ENCODE measurements at regions not wholly inside any gene's neighbourhood (a gene's known extent, or its start where the extent isn't known, plus 50 kb on each side); places are given as distances from the start of the nearest gene placed in this dataset.
A peak's percentile ranks its signal among the peaks of the same experiment; 100 is the strongest.
"Not testable (repeated sequence)": the region's sequence is repeated elsewhere in the genome, so short reads cannot be mapped to it uniquely, and the experiment has no call there.

DNA sequence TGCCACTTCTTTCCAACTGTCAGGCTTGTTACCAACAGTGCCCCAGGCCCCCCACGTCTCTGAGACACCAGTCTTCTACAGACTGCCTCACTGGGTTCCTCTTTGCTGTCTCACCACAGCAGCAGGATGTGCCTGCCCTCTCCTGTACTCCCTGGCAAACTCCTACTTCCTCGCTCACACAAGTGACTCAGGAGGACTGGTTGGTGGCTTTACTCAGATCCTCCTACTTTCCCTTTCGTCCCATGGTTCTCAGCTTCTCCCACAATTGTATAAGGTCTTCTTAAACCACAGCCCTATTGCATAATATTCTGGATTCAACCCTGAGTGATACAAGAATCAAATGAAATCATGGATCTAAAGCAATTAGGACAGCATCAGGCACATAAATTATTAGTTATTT, 246.6 kb upstream of the PROK2 start:
- H3K27me3 ChIP-seq (ENCODE audit: control insufficient read depth in 3 of 3, insufficient read depth in 3 of 3, low read depth in 1 of 3, low read length in 3 of 3) = no peaks in the 10 kb centered on the region
- H3K18ac ChIP-seq (ENCODE audit: low read length) = peak overlapping the region; percentile 40
- no peak overlapping the region for H2BK120ac ChIP-seq (ENCODE audit: low read depth, low read length)
- no peak overlapping the region for H4K91ac ChIP-seq (ENCODE audit: low read depth, low read length, poor library complexity)
- WGBS, 2 donors (ENCODE audit: extremely low coverage in 2 of 2, insufficient read length in 2 of 2, insufficient replicate concordance in 1 of 2) = no CpG with 5 or more reads among the region's 3 CpGs
- H3K9me3 ChIP-seq (replicated peaks in 1 of 2; ENCODE audit: control insufficient read depth in 2 of 2, insufficient read depth in 1 of 2, low read depth in 1 of 2, low read length in 2 of 2) = no peaks in the 10 kb centered on the region
- H2AK5ac ChIP-seq (ENCODE audit: low read depth, low read length) = no peak overlapping the region
- no peak overlapping the region for H2AFZ ChIP-seq (ENCODE audit: low read length)
- H3K14ac ChIP-seq (ENCODE audit: low read length) = no peak overlapping the region
- no peak overlapping the region for H3K9ac ChIP-seq (ENCODE audit: low read depth, low read length, poor library complexity)
- H2BK12ac ChIP-seq (ENCODE audit: low read length) = no peak overlapping the region
- no peak overlapping the region for H3K4ac ChIP-seq (ENCODE audit: low read length)
- H4K8ac ChIP-seq (ENCODE audit: low read depth, low read length) = no peak overlapping the region
- no peaks in the 10 kb centered on the region for H3K36me3 ChIP-seq (replicated peaks in 1 of 2; ENCODE audit: control insufficient read depth in 2 of 2, insufficient read depth in 2 of 2, low read length in 2 of 2)
- H2BK5ac ChIP-seq (ENCODE audit: low read length) = no peak overlapping the region
- H3K27ac ChIP-seq (replicated peaks; ENCODE audit: low read length) = no peak overlapping the region
- no peak overlapping the region for H3K4me3 ChIP-seq (ENCODE audit: low read length in 2 of 2)
- peaks cover 0 to 4% of the 10 kb centered on the region in 2 donors for H3K4me1 ChIP-seq (ENCODE audit: control insufficient read depth in 2 of 2, insufficient read depth in 1 of 2, low read depth in 1 of 2, low read length in 2 of 2)
- no peak overlapping the region for H3K4me2 ChIP-seq (ENCODE audit: insufficient read depth, low read length, poor library complexity, severe bottlenecking)
- no peak overlapping the region for H3K23ac ChIP-seq (ENCODE audit: low read depth, low read length, poor library complexity)
- H2BK15ac ChIP-seq (ENCODE audit: low read length) = no peak overlapping the region
- no peak for DNase-seq (ENCODE audit: low spot score)
- no peaks in the 10 kb centered on the region for H3K79me1 ChIP-seq (ENCODE audit: low read depth, low read length)

DNA sequence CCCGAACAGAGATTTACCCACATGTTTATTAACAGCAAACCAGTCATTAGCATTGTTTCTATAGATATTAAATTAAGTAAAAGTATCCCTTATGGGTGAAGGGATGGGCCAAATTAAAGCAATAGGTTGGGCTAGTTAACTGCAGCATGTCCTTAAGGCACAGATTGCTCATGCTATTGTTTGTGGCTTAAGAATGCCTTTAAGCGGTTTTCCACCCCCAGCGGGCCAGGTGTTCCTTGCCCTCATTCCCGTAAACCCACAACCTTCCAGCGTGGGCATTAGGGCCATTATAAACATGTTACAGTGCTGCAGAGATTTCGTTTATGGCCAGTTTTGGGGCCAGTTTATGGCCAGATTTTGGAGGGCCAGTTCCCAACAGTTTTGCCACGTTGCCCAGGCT, 245.3 kb upstream of the PROK2 start:
- not testable (repeated sequence) for H3K27ac ChIP-seq (replicated peaks; ENCODE audit: low read length); H3K14ac ChIP-seq (ENCODE audit: low read length); H3K4ac ChIP-seq (ENCODE audit: low read length); DNase-seq (ENCODE audit: low spot score); H3K9ac ChIP-seq (ENCODE audit: low read depth, low read length, poor library complexity); H3K4me2 ChIP-seq (ENCODE audit: insufficient read depth, low read length, poor library complexity, severe bottlenecking); H3K4me3 ChIP-seq (ENCODE audit: low read length in 2 of 2); H3K36me3 ChIP-seq (replicated peaks in 1 of 2; ENCODE audit: control insufficient read depth in 2 of 2, insufficient read depth in 2 of 2, low read length in 2 of 2); H2BK120ac ChIP-seq (ENCODE audit: low read depth, low read length); H2AK5ac ChIP-seq (ENCODE audit: low read depth, low read length); H2BK15ac ChIP-seq (ENCODE audit: low read length); H3K79me1 ChIP-seq (ENCODE audit: low read depth, low read length); H2AFZ ChIP-seq (ENCODE audit: low read length); H3K18ac ChIP-seq (ENCODE audit: low read length); H3K4me1 ChIP-seq (ENCODE audit: control insufficient read depth in 2 of 2, insufficient read depth in 1 of 2, low read depth in 1 of 2, low read length in 2 of 2); H3K9me3 ChIP-seq (replicated peaks in 1 of 2; ENCODE audit: control insufficient read depth in 2 of 2, insufficient read depth in 1 of 2, low read depth in 1 of 2, low read length in 2 of 2); H2BK12ac ChIP-seq (ENCODE audit: low read length); H4K91ac ChIP-seq (ENCODE audit: low read depth, low read length, poor library complexity); H3K23ac ChIP-seq (ENCODE audit: low read depth, low read length, poor library complexity); H4K8ac ChIP-seq (ENCODE audit: low read depth, low read length); H2BK5ac ChIP-seq (ENCODE audit: low read length); H3K27me3 ChIP-seq (ENCODE audit: control insufficient read depth in 3 of 3, insufficient read depth in 3 of 3, low read depth in 1 of 3, low read length in 3 of 3)
- no CpG with 5 or more reads among the region's 7 CpGs for WGBS, 2 donors (ENCODE audit: extremely low coverage in 2 of 2, insufficient read length in 2 of 2, insufficient replicate concordance in 1 of 2)

GRCh38 chr3:72028726-72029125, 243.8 kb upstream of the PROK2 start:
- H2BK5ac ChIP-seq (ENCODE audit: low read length); H3K27me3 ChIP-seq (ENCODE audit: control insufficient read depth in 3 of 3, insufficient read depth in 3 of 3, low read depth in 1 of 3, low read length in 3 of 3); H4K91ac ChIP-seq (ENCODE audit: low read depth, low read length, poor library complexity); H2AK5ac ChIP-seq (ENCODE audit: low read depth, low read length); H2AFZ ChIP-seq (ENCODE audit: low read length); H3K4me1 ChIP-seq (ENCODE audit: control insufficient read depth in 2 of 2, insufficient read depth in 1 of 2, low read depth in 1 of 2, low read length in 2 of 2); H2BK12ac ChIP-seq (ENCODE audit: low read length); H3K4ac ChIP-seq (ENCODE audit: low read length); H3K27ac ChIP-seq (replicated peaks; ENCODE audit: low read length); H2BK15ac ChIP-seq (ENCODE audit: low read length); H3K14ac ChIP-seq (ENCODE audit: low read length); H3K23ac ChIP-seq (ENCODE audit: low read depth, low read length, poor library complexity); H3K18ac ChIP-seq (ENCODE audit: low read length); H3K79me1 ChIP-seq (ENCODE audit: low read depth, low read length); H3K4me3 ChIP-seq (ENCODE audit: low read length in 2 of 2); H3K36me3 ChIP-seq (replicated peaks in 1 of 2; ENCODE audit: control insufficient read depth in 2 of 2, insufficient read depth in 2 of 2, low read length in 2 of 2); H3K9me3 ChIP-seq (replicated peaks in 1 of 2; ENCODE audit: control insufficient read depth in 2 of 2, insufficient read depth in 1 of 2, low read depth in 1 of 2, low read length in 2 of 2); H3K9ac ChIP-seq (ENCODE audit: low read depth, low read length, poor library complexity); H2BK120ac ChIP-seq (ENCODE audit: low read depth, low read length); H4K8ac ChIP-seq (ENCODE audit: low read depth, low read length): not testable (repeated sequence)
- peak; percentile 66 for DNase-seq (ENCODE audit: low spot score)
- H3K4me2 ChIP-seq (ENCODE audit: insufficient read depth, low read length, poor library complexity, severe bottlenecking) = peak overlapping the region; percentile 2
- no CpG with 5 or more reads among the region's 8 CpGs for WGBS, 2 donors (ENCODE audit: extremely low coverage in 2 of 2, insufficient read length in 2 of 2, insufficient replicate concordance in 1 of 2)

- H3K4me3 ChIP-seq (ENCODE audit: low read length in 2 of 2); H3K4ac ChIP-seq (ENCODE audit: low read length); H2AFZ ChIP-seq (ENCODE audit: low read length); H3K36me3 ChIP-seq (replicated peaks in 1 of 2; ENCODE audit: control insufficient read depth in 2 of 2, insufficient read depth in 2 of 2, low read length in 2 of 2); H4K91ac ChIP-seq (ENCODE audit: low read depth, low read length, poor library complexity); H3K9ac ChIP-seq (ENCODE audit: low read depth, low read length, poor library complexity); H2BK15ac ChIP-seq (ENCODE audit: low read length); H3K23ac ChIP-seq (ENCODE audit: low read depth, low read length, poor library complexity); H2AK5ac ChIP-seq (ENCODE audit: low read depth, low read length); H3K4me1 ChIP-seq (ENCODE audit: control insufficient read depth in 2 of 2, insufficient read depth in 1 of 2, low read depth in 1 of 2, low read length in 2 of 2); H2BK12ac ChIP-seq (ENCODE audit: low read length); H3K27me3 ChIP-seq (ENCODE audit: control insufficient read depth in 3 of 3, insufficient read depth in 3 of 3, low read depth in 1 of 3, low read length in 3 of 3); H2BK120ac ChIP-seq (ENCODE audit: low read depth, low read length); H3K9me3 ChIP-seq (replicated peaks in 1 of 2; ENCODE audit: control insufficient read depth in 2 of 2, insufficient read depth in 1 of 2, low read depth in 1 of 2, low read length in 2 of 2); H3K27ac ChIP-seq (replicated peaks; ENCODE audit: low read length); H2BK5ac ChIP-seq (ENCODE audit: low read length); H3K14ac ChIP-seq (ENCODE audit: low read length); H4K8ac ChIP-seq (ENCODE audit: low read depth, low read length); H3K79me1 ChIP-seq (ENCODE audit: low read depth, low read length); H3K18ac ChIP-seq (ENCODE audit: low read length); DNase-seq (ENCODE audit: low spot score): not testable (repeated sequence)
- peak overlapping the region; percentile 2 for H3K4me2 ChIP-seq (ENCODE audit: insufficient read depth, low read length, poor library complexity, severe bottlenecking)
- WGBS, 2 donors (ENCODE audit: extremely low coverage in 2 of 2, insufficient read length in 2 of 2, insufficient replicate concordance in 1 of 2) = no CpG with 5 or more reads among the region's 8 CpGs
These were observed 243.4 kb upstream of the PROK2 start for GRCh38 chr3:72028307-72028706.

Measured in neuronal stem cell (in vitro differentiated cells).